ENCODE measurements at regions not wholly inside any gene's neighbourhood (a gene's known extent, or its start where the extent isn't known, plus 50 kb on each side); places are given as distances from the start of the nearest gene placed in this dataset.

DNA sequence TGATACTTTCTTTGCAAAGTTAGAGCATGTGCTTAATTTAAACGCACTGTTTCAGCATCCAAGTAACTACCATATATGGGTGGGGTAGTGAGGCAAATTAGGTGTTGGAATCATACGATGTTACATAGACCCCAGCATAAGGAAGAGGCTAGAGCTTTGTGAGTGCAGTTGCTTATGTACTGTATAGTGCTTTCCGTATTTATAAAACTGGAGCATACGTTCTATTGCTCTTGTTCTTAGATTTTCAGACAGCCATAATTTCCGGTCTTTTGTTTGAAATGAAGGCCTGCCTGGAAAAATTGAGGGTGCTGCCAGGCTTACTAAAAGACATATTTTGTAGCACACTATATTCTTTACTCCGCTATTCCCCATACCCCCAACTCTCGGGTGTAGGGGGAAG is 335.7 kb downstream of the FOXG1 start:
- 90% methylated on average over 7 of the region's 7 CpGs; no CpG with 5 or more reads in 1 of the 2 experiments for WGBS, 2 experiments (ENCODE audit: extremely low coverage in 1 of 2, insufficient coverage in 1 of 2, insufficient read length in 1 of 2, insufficient replicate concordance in 2 of 2, low coverage in 1 of 2, low lambda C conversion rate in 2 of 2, missing lambda C conversion rate in 1 of 2)
- TF ChIP-seq CTBP2 (IDR thresholded peaks at IDR 0.05; ENCODE audit: borderline replicate concordance, insufficient read depth, insufficient read length, low read length) (no peak), SIN3A (conservative IDR thresholded peaks at IDR 0.05 in 1 of 2, IDR thresholded peaks at IDR 0.05 in 1 of 2; ENCODE audit: low read depth in 1 of 2, low read length in 2 of 2) (no peak), EP300 (IDR thresholded peaks at IDR 0.05; ENCODE audit: borderline replicate concordance in 1 of 2, low read depth in 2 of 2, low read length in 2 of 2) (no peak), RFX5 (IDR thresholded peaks at IDR 0.05; ENCODE audit: borderline replicate concordance, low read depth, low read length) (no peak), BCL11A (IDR thresholded peaks at IDR 0.05; ENCODE audit: low read depth in 2 of 2, low read length in 2 of 2) (no peak), ZNF274 (IDR thresholded peaks at IDR 0.05; ENCODE audit: borderline replicate concordance, extremely low read depth, low read length) (no peak), GTF2F1 (IDR thresholded peaks at IDR 0.05; ENCODE audit: borderline replicate concordance, low read depth, low read length) (no peak), TEAD4 (IDR thresholded peaks at IDR 0.05; ENCODE audit: low read depth, low read length) (no peak)
- TF ChIP-seq, protein P1, sequence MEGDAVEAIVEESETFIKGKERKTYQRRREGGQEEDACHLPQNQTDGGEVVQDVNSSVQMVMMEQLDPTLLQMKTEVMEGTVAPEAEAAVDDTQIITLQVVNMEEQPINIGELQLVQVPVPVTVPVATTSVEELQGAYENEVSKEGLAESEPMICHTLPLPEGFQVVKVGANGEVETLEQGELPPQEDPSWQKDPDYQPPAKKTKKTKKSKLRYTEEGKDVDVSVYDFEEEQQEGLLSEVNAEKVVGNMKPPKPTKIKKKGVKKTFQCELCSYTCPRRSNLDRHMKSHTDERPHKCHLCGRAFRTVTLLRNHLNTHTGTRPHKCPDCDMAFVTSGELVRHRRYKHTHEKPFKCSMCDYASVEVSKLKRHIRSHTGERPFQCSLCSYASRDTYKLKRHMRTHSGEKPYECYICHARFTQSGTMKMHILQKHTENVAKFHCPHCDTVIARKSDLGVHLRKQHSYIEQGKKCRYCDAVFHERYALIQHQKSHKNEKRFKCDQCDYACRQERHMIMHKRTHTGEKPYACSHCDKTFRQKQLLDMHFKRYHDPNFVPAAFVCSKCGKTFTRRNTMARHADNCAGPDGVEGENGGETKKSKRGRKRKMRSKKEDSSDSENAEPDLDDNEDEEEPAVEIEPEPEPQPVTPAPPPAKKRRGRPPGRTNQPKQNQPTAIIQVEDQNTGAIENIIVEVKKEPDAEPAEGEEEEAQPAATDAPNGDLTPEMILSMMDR (IDR thresholded peaks at IDR 0.05; ENCODE audit: control extremely low read depth in 1 of 3, insufficient read depth in 1 of 3, low read depth in 1 of 3, low read length in 3 of 3), result no peak
- TF ChIP-seq, protein P2, sequence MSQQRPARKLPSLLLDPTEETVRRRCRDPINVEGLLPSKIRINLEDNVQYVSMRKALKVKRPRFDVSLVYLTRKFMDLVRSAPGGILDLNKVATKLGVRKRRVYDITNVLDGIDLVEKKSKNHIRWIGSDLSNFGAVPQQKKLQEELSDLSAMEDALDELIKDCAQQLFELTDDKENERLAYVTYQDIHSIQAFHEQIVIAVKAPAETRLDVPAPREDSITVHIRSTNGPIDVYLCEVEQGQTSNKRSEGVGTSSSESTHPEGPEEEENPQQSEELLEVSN (IDR thresholded peaks at IDR 0.05), result no peak

More for the DNA sequence above, 335.7 kb downstream of the FOXG1 start:
- no peak overlapping the region for H3K23ac ChIP-seq (ENCODE audit: insufficient read length)
- no peaks in the 10 kb centered on the region for H3K4me1 ChIP-seq (replicated peaks in 1 of 4; ENCODE audit: control insufficient read depth in 3 of 4, insufficient read depth in 4 of 4, low read length in 3 of 4)
- no peak overlapping the region for H3K27ac ChIP-seq (ENCODE audit: low read depth, low read length)
- no peak overlapping the region for H3K4me2 ChIP-seq (ENCODE audit: insufficient read depth in 1 of 2, low read depth in 2 of 2, low read length in 2 of 2)
- no peak overlapping the region for H3K56ac ChIP-seq (replicated peaks; ENCODE audit: insufficient read length, low read depth, low read length)
- ChIA-PET CTCF (ENCODE audit: partially characterized antibody) (interaction anchor here (1.3 kb wide), 1 partner anchor 19 kb away, joined by 5 read pairs; no protein-coding TSS in a partner anchor), POLR2A (ENCODE audit: partially characterized antibody) (no interaction called here)
- no peak overlapping the region for H2BK20ac ChIP-seq (ENCODE audit: low read length)
- no peaks in the 10 kb centered on the region for H4K20me1 ChIP-seq (replicated peaks in 1 of 2; ENCODE audit: control insufficient read depth in 1 of 2, insufficient read depth in 2 of 2, low read length in 2 of 2)
- no peaks in the 10 kb centered on the region for H3K79me2 ChIP-seq (ENCODE audit: control insufficient read depth in 1 of 2, insufficient read depth in 2 of 2, low read length in 2 of 2)
- no peak overlapping the region for H4K5ac ChIP-seq (ENCODE audit: insufficient read length, low read depth, low read length)
- H3K27me3 ChIP-seq (replicated peaks in 1 of 4; ENCODE audit: control insufficient read depth in 3 of 4, extremely low read depth in 1 of 4, insufficient read depth in 3 of 4, low read length in 3 of 4), result no peaks in the 10 kb centered on the region
- H3K9me3 ChIP-seq (ENCODE audit: insufficient read depth in 2 of 2, low read depth in 1 of 2, low read length in 1 of 2), result no peaks in the 10 kb centered on the region; a peak in 1 of 4 replicates
- H2BK120ac ChIP-seq (replicated peaks; ENCODE audit: low read depth, low read length), result no peak overlapping the region
- H3K14ac ChIP-seq (ENCODE audit: insufficient read length), result no peak overlapping the region
- no peak overlapping the region for H3K4ac ChIP-seq (replicated peaks; ENCODE audit: insufficient read length, low read depth, low read length)
- no peak overlapping the region for H2BK5ac ChIP-seq (ENCODE audit: low read depth, low read length)
- H3K4me3 ChIP-seq (ENCODE audit: extremely low read depth in 1 of 4, insufficient read depth in 2 of 4, low read depth in 3 of 4, low read length in 4 of 4), result no peak overlapping the region
- DNase-seq (ENCODE audit: low read depth in 1 of 2, low spot score in 2 of 2) (no peak), FAIRE-seq (no peak)
- H2BK12ac ChIP-seq (ENCODE audit: low read depth, low read length), result no peak overlapping the region
- no peak overlapping the region for H3K18ac ChIP-seq (ENCODE audit: extremely low read depth, low read length)
- no peaks in the 10 kb centered on the region for H3K36me3 ChIP-seq (ENCODE audit: control insufficient read depth in 2 of 4, insufficient read depth in 4 of 4, low read length in 3 of 4)
- no peak overlapping the region for H4K8ac ChIP-seq (ENCODE audit: extremely low read depth, insufficient read depth, low read length)
- no peak overlapping the region for H3K9ac ChIP-seq (replicated peaks in 1 of 4; ENCODE audit: extremely low read depth in 1 of 4, low read depth in 3 of 4, low read length in 3 of 4)
- no peak overlapping the region for H2BK15ac ChIP-seq (ENCODE audit: low read length)
- no peaks in the 10 kb centered on the region for H3K79me1 ChIP-seq (ENCODE audit: low read depth, low read length)
- H2AFZ ChIP-seq (ENCODE audit: low read length), result no peak overlapping the region
- H2AK5ac ChIP-seq (ENCODE audit: low read depth, low read length), result no peak overlapping the region
- H4K91ac ChIP-seq (replicated peaks; ENCODE audit: insufficient read length, low read length), result no peak overlapping the region
- no peaks in the 10 kb centered on the region for H3K23me2 ChIP-seq (ENCODE audit: low read depth, low read length)
